GM12875 (cell line): ENCODE measurements at regions not wholly inside any gene's neighbourhood (a gene's known extent, or its start where the extent isn't known, plus 50 kb on each side); places are given as distances from the start of the nearest gene placed in this dataset.

Experiments used
- H3K4me3 ChIP-seq: one replicate; pipeline ENCODE4 v1.5.1; 2011; ENCODE audit warnings: low read depth, low read length, control low read depth
- CTCF ChIP-seq: IDR thresholded peaks from 2 replicates; pipeline ENCODE4 v1.5.1; 2011; ENCODE audit warnings: low read depth, mild to moderate bottlenecking, control low read depth, inconsistent platforms, low read length, moderate library complexity, borderline replicate concordance; ENCODE audit not compliant: insufficient read depth

- no peak overlapping the region for H3K4me3 ChIP-seq
- TF ChIP-seq CTCF: no peak
Observed at GRCh38 chr4:111198446-111198845, 575.6 kb upstream of the PITX2 start.

- H3K4me3 ChIP-seq: no peak overlapping the region
- no peak for TF ChIP-seq CTCF
Observed at GRCh38 chr4:111204797-111205196, 581.9 kb upstream of the PITX2 start.

- no peak for TF ChIP-seq CTCF
- no peak overlapping the region for H3K4me3 ChIP-seq
Observed at GRCh38 chr4:111208970-111209369, 586.1 kb upstream of the PITX2 start.

GRCh38 chr4:111209706-111210105, 586.8 kb upstream of the PITX2 start:
- TF ChIP-seq CTCF: no peak
- H3K4me3 ChIP-seq: no peak overlapping the region

GRCh38 chr4:111210595-111210994, 587.7 kb upstream of the PITX2 start:
- TF ChIP-seq CTCF: no peak
- H3K4me3 ChIP-seq: no peak overlapping the region

GRCh38 chr4:111213531-111213930, 590.7 kb upstream of the PITX2 start:
- TF ChIP-seq CTCF: no peak
- no peak overlapping the region for H3K4me3 ChIP-seq

- no peak overlapping the region for H3K4me3 ChIP-seq
- TF ChIP-seq CTCF: no peak
Observed at GRCh38 chr4:111214371-111214770, 591.5 kb upstream of the PITX2 start.
